ENCODE measurements at regions not wholly inside any gene's neighbourhood (a gene's known extent, or its start where the extent isn't known, plus 50 kb on each side); places are given as distances from the start of the nearest gene placed in this dataset.

DNA sequence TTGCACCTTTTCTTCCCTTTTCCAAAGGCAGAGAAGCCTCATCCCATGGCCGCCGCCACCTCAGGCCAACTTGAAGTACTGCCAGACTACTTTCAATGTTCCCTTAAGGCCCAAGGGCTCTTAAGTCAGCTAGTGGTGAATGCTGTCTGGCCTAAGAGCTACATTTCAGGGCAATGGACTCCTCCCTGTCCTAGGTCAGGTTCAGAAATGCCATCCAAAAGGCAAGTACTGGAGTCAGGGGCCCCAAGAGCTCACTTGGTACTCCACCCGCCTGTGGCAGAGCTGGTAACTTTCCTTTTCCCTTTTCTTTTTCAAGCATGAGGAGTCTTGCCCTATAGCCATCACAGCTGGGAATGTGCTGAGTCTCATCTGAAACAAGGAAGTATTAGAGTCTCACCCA lies 327.1 kb downstream of the NAP1L3 start:
- TF ChIP-seq CTCF (IDR thresholded peaks at IDR 0.05) (no peak), EP300 (IDR thresholded peaks at IDR 0.05) (no peak)

All from tibial nerve (tissue), 4 donors.